ENCODE measurements at regions not wholly inside any gene's neighbourhood (a gene's known extent, or its start where the extent isn't known, plus 50 kb on each side); places are given as distances from the start of the nearest gene placed in this dataset.

GRCh38 chr15:58327958-58328357, 103.8 kb upstream of the LIPC start:
- Histone ChIP-seq H3K27me3 (ENCODE audit: control insufficient read depth, insufficient read depth, low read length) (no peaks in the 10 kb centered on the region), H3K27ac (ENCODE audit: low read length) (no peak overlapping the region), H3K9me3 (replicated peaks; ENCODE audit: control insufficient read depth, low read depth, low read length) (peaks cover 7% of the 10 kb centered on the region), H3K36me3 (ENCODE audit: control insufficient read depth, insufficient read depth, low read length) (no peaks in the 10 kb centered on the region), H3K4me3 (ENCODE audit: low read length) (no peak overlapping the region), H3K4me1 (ENCODE audit: control insufficient read depth, insufficient read depth, low read length) (peaks cover 31% of the 10 kb centered on the region)
- DNase-seq: no peak
- WGBS (ENCODE audit: insufficient coverage): no CpG with 5 or more reads among the region's 1 CpG

- Histone ChIP-seq H3K27ac (ENCODE audit: low read length) (no peak overlapping the region), H3K9me3 (replicated peaks; ENCODE audit: control insufficient read depth, low read depth, low read length) (peaks cover 7% of the 10 kb centered on the region), H3K36me3 (ENCODE audit: control insufficient read depth, insufficient read depth, low read length) (no peaks in the 10 kb centered on the region), H3K27me3 (ENCODE audit: control insufficient read depth, insufficient read depth, low read length) (no peaks in the 10 kb centered on the region), H3K4me3 (ENCODE audit: low read length) (no peak overlapping the region), H3K4me1 (ENCODE audit: control insufficient read depth, insufficient read depth, low read length) (peaks cover 31% of the 10 kb centered on the region)
- 100% methylated on average over 1 of the region's 2 CpGs for WGBS (ENCODE audit: insufficient coverage)
- DNase-seq: no peak
Observed at GRCh38 chr15:58329211-58329610, 102.6 kb upstream of the LIPC start.

DNA sequence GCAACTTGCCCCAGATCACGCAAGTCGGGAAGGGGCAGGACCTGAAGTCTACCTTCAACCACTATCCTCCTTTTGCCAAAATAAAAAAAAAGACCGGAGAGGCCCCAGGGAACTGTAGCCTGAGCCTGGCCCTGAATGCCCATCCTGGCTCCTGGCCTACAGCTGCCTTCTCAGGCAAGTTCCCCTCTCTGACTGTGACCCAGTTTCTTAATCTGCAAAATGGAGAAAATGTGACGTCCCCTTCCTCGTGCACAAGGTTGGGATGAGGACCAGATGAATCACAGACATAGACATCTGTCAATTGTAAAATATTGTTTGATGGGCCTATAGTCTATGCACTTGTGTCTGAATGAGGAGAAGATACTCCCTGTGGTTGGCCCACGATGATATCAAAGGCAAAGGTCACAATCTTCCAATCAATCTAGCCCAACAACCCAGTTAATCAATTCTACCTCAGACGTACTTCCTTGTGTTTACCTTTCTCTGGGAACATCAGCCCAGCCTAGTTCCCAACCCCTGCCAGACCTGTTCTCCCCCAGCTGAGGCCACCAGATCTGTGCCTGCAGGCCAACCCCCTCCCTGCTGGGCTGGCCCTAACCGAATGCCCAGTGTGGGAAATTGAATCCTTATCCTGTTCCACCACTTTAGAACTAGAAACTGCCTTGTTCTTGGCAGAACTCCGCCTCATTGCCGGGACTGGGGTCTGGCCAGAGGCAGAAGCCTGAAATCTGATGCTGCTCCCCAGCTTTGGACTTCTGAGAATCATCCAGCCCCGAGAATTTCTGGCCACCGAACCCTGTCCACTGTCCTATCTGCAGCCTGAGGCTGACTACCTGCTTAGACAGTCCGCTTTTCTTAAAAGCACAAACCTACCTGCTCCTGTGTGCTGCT, 101.8 kb upstream of the LIPC start:
- WGBS (ENCODE audit: insufficient coverage): 51% methylated on average over 7 of the region's 13 CpGs
- DNase-seq: peak; percentile 74
- Histone ChIP-seq H3K27ac (ENCODE audit: low read length) (peak overlapping the region; percentile 97), H3K9me3 (replicated peaks; ENCODE audit: control insufficient read depth, low read depth, low read length) (peaks cover 9% of the 10 kb centered on the region), H3K4me3 (ENCODE audit: low read length) (no peak overlapping the region), H3K4me1 (ENCODE audit: control insufficient read depth, insufficient read depth, low read length) (peaks cover 31% of the 10 kb centered on the region), H3K27me3 (ENCODE audit: control insufficient read depth, insufficient read depth, low read length) (peaks cover 2% of the 10 kb centered on the region), H3K36me3 (ENCODE audit: control insufficient read depth, insufficient read depth, low read length) (no peaks in the 10 kb centered on the region)

DNA sequence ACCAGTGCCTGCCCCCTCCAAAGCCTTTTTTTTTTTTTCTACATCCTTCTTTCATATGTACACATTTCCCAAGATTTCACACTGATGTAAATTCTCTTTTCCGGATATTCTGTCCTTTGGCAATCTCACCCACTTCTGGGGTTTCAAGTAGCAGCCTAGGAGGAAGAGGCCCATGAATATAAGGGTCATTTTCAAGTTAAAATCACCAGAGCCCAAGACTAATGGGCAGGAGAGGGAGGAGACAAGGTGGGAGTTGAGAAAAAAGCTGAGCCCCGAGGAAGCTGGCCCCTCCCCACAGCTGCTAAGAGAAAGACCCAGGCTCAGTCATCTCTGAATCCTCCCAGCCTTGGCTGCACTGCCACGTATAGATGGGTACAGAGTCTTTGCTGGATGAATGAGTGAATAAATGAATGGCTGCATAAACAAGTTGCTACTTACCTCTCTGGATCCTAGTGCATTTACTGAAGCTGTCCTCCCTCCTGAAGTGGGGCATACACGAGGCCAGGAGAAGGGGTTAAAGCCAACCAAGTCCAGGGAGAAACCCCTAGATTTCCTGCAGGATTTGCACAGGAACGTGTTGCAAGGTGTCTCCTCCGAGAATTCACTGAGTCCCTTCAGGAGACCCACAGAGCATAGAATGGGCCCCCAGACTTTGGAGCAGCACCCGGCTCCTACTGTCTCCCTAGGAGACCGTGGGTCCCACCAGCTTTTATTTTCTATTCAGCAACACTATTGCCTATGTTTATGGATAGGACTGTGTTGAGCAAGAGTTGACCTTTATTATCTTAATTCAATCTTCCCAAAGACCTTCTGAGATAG, 100.8 kb upstream of the LIPC start:
- DNase-seq: peak; percentile 42
- peaks cover 9% of the 10 kb centered on the region for H3K9me3 ChIP-seq (replicated peaks; ENCODE audit: control insufficient read depth, low read depth, low read length)
- no peaks in the 10 kb centered on the region for H3K36me3 ChIP-seq (ENCODE audit: control insufficient read depth, insufficient read depth, low read length)
- peaks cover 31% of the 10 kb centered on the region for H3K4me1 ChIP-seq (ENCODE audit: control insufficient read depth, insufficient read depth, low read length)
- H3K27ac ChIP-seq (ENCODE audit: low read length): peak overlapping the region; percentile 97
- H3K27me3 ChIP-seq (ENCODE audit: control insufficient read depth, insufficient read depth, low read length): peaks cover 2% of the 10 kb centered on the region
- H3K4me3 ChIP-seq (ENCODE audit: low read length): no peak overlapping the region
- WGBS (ENCODE audit: insufficient coverage): 22% methylated on average over 2 of the region's 8 CpGs

DNA sequence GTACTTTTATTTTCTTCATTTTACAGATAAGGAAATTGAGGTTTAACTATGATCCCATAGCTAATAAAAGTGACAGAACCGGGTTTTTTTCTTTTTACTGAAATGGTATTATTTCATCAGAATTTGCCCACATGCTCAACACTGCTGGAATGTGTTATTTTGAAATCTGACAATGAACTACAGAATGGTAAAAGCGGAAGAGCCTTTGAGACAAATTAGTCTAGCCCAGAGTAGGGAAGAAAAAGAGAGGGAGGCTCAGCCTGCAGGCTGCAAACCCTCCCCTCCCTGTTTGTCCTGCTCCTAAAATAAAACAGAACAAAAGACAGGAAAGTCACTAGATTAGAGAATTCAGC, 100.3 kb upstream of the LIPC start:
- H3K27ac ChIP-seq (ENCODE audit: low read length): peak overlapping the region; percentile 97
- H3K9me3 ChIP-seq (replicated peaks; ENCODE audit: control insufficient read depth, low read depth, low read length): peaks cover 9% of the 10 kb centered on the region
- DNase-seq: no peak
- no peak overlapping the region for H3K4me3 ChIP-seq (ENCODE audit: low read length)
- no peaks in the 10 kb centered on the region for H3K36me3 ChIP-seq (ENCODE audit: control insufficient read depth, insufficient read depth, low read length)
- peaks cover 2% of the 10 kb centered on the region for H3K27me3 ChIP-seq (ENCODE audit: control insufficient read depth, insufficient read depth, low read length)
- no CpG with 5 or more reads among the region's 2 CpGs for WGBS (ENCODE audit: insufficient coverage)
- peaks cover 31% of the 10 kb centered on the region for H3K4me1 ChIP-seq (ENCODE audit: control insufficient read depth, insufficient read depth, low read length)

- no peak overlapping the region for H3K4me3 ChIP-seq (ENCODE audit: low read length)
- H3K27me3 ChIP-seq (ENCODE audit: control insufficient read depth, insufficient read depth, low read length): peaks cover 2% of the 10 kb centered on the region
Observed at GRCh38 chr15:58331913-58332675, 99.7 kb upstream of the LIPC start.

GRCh38 chr15:58332676-58333400, 99.0 kb upstream of the LIPC start:
- no peaks in the 10 kb centered on the region for H3K36me3 ChIP-seq (ENCODE audit: control insufficient read depth, insufficient read depth, low read length)
- H3K9me3 ChIP-seq (replicated peaks; ENCODE audit: control insufficient read depth, low read depth, low read length): peaks cover 2% of the 10 kb centered on the region
- H3K4me1 ChIP-seq (ENCODE audit: control insufficient read depth, insufficient read depth, low read length): peaks cover 31% of the 10 kb centered on the region
- H3K27ac ChIP-seq (ENCODE audit: low read length): peak overlapping the region; percentile 97
- H3K27me3 ChIP-seq (ENCODE audit: control insufficient read depth, insufficient read depth, low read length): peaks cover 2% of the 10 kb centered on the region
- no peak overlapping the region for H3K4me3 ChIP-seq (ENCODE audit: low read length)
- peak; percentile 27 for DNase-seq

More at GRCh38 chr15:58331913-58332675, 99.7 kb upstream of the LIPC start:
- WGBS (ENCODE audit: insufficient coverage): 11% methylated on average over 3 of the region's 8 CpGs
- Histone ChIP-seq H3K9me3 (replicated peaks; ENCODE audit: control insufficient read depth, low read depth, low read length) (peaks cover 5% of the 10 kb centered on the region), H3K4me1 (ENCODE audit: control insufficient read depth, insufficient read depth, low read length) (peaks cover 31% of the 10 kb centered on the region), H3K36me3 (ENCODE audit: control insufficient read depth, insufficient read depth, low read length) (no peaks in the 10 kb centered on the region), H3K27ac (ENCODE audit: low read length) (peak overlapping the region; percentile 97)
- peak; percentile 98 for DNase-seq

DNA sequence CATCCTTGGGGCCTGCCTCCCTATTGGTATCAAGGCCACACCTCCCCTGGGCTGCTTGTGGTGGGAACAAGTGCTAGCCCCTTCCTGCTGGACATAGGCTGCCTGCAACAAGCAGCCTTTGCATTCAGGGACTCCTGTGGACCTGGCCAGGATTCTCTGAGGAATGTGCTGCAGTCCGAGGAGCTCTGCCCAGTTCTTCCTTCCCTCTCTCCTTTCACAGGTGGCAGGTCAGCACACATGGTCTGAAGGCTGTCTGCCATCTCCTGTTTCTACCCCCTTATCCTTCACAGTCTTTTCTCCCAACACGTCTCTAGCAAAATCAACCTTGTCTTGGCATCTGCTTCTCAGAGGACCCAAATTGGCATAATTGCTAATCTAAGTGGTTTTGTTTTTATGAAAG, 97.0 kb upstream of the LIPC start:
- Histone ChIP-seq H3K4me1 (ENCODE audit: control insufficient read depth, insufficient read depth, low read length) (peaks cover 29% of the 10 kb centered on the region), H3K36me3 (ENCODE audit: control insufficient read depth, insufficient read depth, low read length) (no peaks in the 10 kb centered on the region), H3K27me3 (ENCODE audit: control insufficient read depth, insufficient read depth, low read length) (peaks cover 2% of the 10 kb centered on the region), H3K4me3 (ENCODE audit: low read length) (no peak overlapping the region), H3K27ac (ENCODE audit: low read length) (no peak overlapping the region), H3K9me3 (replicated peaks; ENCODE audit: control insufficient read depth, low read depth, low read length) (peaks cover 2% of the 10 kb centered on the region)
- 92% methylated on average over 1 of the region's 2 CpGs for WGBS (ENCODE audit: insufficient coverage)
- no peak for DNase-seq

DNA sequence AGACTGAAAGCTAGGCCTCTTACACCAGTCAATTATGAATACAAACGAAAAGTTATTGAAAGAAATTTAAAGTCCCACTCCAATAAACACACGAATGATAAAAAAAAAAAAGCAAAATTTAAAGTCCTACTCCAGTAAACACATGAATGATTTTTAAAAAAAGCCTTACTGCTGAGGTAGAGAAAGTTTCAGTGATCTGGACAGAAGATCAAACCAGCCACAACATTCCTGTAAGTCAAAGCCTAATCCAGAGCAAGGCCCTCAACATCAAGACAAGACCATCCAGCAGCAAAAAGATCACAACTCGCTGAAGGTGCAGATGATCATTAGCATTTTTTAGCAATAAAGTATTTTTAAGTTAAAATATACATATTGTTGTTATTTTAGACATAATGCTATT, 95.6 kb upstream of the LIPC start:
- H3K27ac ChIP-seq (ENCODE audit: low read length): no peak overlapping the region
- no peak for DNase-seq
- no CpG with 5 or more reads among the region's 3 CpGs for WGBS (ENCODE audit: insufficient coverage)
- H3K4me1 ChIP-seq (ENCODE audit: control insufficient read depth, insufficient read depth, low read length): peaks cover 16% of the 10 kb centered on the region
- H3K4me3 ChIP-seq (ENCODE audit: low read length): no peak overlapping the region
- H3K36me3 ChIP-seq (ENCODE audit: control insufficient read depth, insufficient read depth, low read length): no peaks in the 10 kb centered on the region
- H3K9me3 ChIP-seq (replicated peaks; ENCODE audit: control insufficient read depth, low read depth, low read length): peaks cover 2% of the 10 kb centered on the region
- H3K27me3 ChIP-seq (ENCODE audit: control insufficient read depth, insufficient read depth, low read length): peaks cover 2% of the 10 kb centered on the region
